HEK293T (cell line): ENCODE measurements at regions not wholly inside any gene's neighbourhood (a gene's known extent, or its start where the extent isn't known, plus 50 kb on each side); places are given as distances from the start of the nearest gene placed in this dataset.

Source experiments
- BHLHE40 ChIP-seq: fragments of 450-650 bp; IDR thresholded peaks from 2 replicates; pipeline ENCODE4 v1.6.1; 2016; ENCODE audit warnings: mild to moderate bottlenecking, moderate library complexity, borderline replicate concordance
- FOXM1 ChIP-seq: fragments of 450-650 bp; IDR thresholded peaks from 2 replicates; pipeline ENCODE4 v1.6.1; 2017; ENCODE audit warnings: mild to moderate bottlenecking, borderline replicate concordance
- HDGF ChIP-seq: fragments of 450-650 bp; IDR thresholded peaks from 2 replicates; pipeline ENCODE4 v1.6.1; 2017; ENCODE audit warnings: antibody characterized with exemption, borderline replicate concordance
- LEF1 ChIP-seq: fragments of 450-650 bp; IDR thresholded peaks from 2 replicates; pipeline ENCODE4 v1.6.1; 2017; ENCODE audit warnings: mild to moderate bottlenecking, borderline replicate concordance
- PKNOX1 ChIP-seq: fragments of 450-650 bp; IDR thresholded peaks from 2 replicates; pipeline ENCODE4 v1.6.1; 2016
- SUZ12 ChIP-seq: fragments of 450-650 bp; IDR thresholded peaks from 2 replicates; pipeline ENCODE4 v1.6.1; 2016; ENCODE audit warnings: mild to moderate bottlenecking

- TF ChIP-seq SUZ12 (no peak), PKNOX1 (no peak), HDGF (no peak), BHLHE40 (no peak), LEF1 (no peak), FOXM1 (no peak)
These were observed 377.8 kb downstream of the PCDH7 start for GRCh38 chr4:31097999-31098398.
